PC-3 (cell line): ENCODE measurements at regions not wholly inside any gene's neighbourhood (a gene's known extent, or its start where the extent isn't known, plus 50 kb on each side); places are given as distances from the start of the nearest gene placed in this dataset.
"Not testable (repeated sequence)": the region's sequence is repeated elsewhere in the genome, so short reads cannot be mapped to it uniquely, and the experiment has no call there.

Source experiments
- ATAC-seq: fragments of 200-7000 bp; cut with Tn5 transposase; 2 replicates; pipeline ENCODE4 v1.9.1; 2020; ENCODE audit warnings: mild to moderate bottlenecking, moderate library complexity
- BruUV-seq: library from RNA; stranded (reverse); fragments of 400-500 nt; replicated peaks from 2 replicates; lab custom pipeline; 2021; lab: Mats Ljungman, UMichigan
- CTCF ChIA-PET: fragments of 300-600 bp; sonication (Branson Sonifier 250); formaldehyde crosslinking; loops from one replicate; lab custom pipeline; 2022; ENCODE audit warnings: antibody characterized with exemption; lab: Charles Lee
- POLR2A ChIA-PET: fragments of 300-600 bp; sonication (Branson Sonifier 250); formaldehyde crosslinking; loops from one replicate; lab custom pipeline; 2022; ENCODE audit warnings: antibody characterized with exemption; ENCODE audit not compliant: unreplicated experiment; lab: Charles Lee
- DNase-seq: peaks from one replicate; pipeline ENCODE4 v3.0.0-alpha.2; 2015
- H2AFZ ChIP-seq: fragments of 300-600 bp; sonication (generic); 2 replicates; pipeline ENCODE4 v1.6.0; 2016; ENCODE audit warnings: antibody characterized with exemption, low read length
- H3F3A ChIP-seq: fragments of 300-600 bp; sonication (generic); one replicate; pipeline ENCODE4 v1.6.0; 2017; ENCODE audit warnings: antibody characterized with exemption, low read length, control low read depth, mild to moderate bottlenecking; ENCODE audit not compliant: unreplicated experiment
- H3K27ac ChIP-seq: fragments of 300-600 bp; sonication (generic); 2 replicates; pipeline ENCODE4 v1.5.1; 2016; ENCODE audit warnings: mild to moderate bottlenecking, low read length
- H3K27me3 ChIP-seq: fragments of 300-600 bp; sonication (generic); 2 replicates; pipeline ENCODE4 v1.6.1; 2016; ENCODE audit warnings: low read length, mixed read lengths
- H3K36me3 ChIP-seq: fragments of 300-600 bp; sonication (generic); 2 replicates; pipeline ENCODE4 v1.6.1; 2016; ENCODE audit warnings: low read depth, mixed run types, low read length, mixed read lengths
- H3K4me1 ChIP-seq: fragments of 300-600 bp; sonication (generic); 2 replicates; pipeline ENCODE4 v1.5.1; 2016; ENCODE audit warnings: low read length; ENCODE audit not compliant: insufficient read depth
- H3K4me2 ChIP-seq: fragments of 300-600 bp; sonication (generic); 2 replicates; pipeline ENCODE4 v1.6.0; 2016; ENCODE audit warnings: low read length
- H3K4me3 ChIP-seq: fragments of 300-600 bp; sonication (generic); 2 replicates; pipeline ENCODE4 v1.5.1; 2016; ENCODE audit warnings: mild to moderate bottlenecking, low read length, mixed read lengths
- H3K79me2 ChIP-seq: fragments of 300-600 bp; sonication (generic); 2 replicates; pipeline ENCODE4 v1.6.1; 2017; ENCODE audit warnings: low read length, mixed read lengths
- H3K9ac ChIP-seq: fragments of 300-600 bp; sonication (generic); 2 replicates; pipeline ENCODE4 v1.6.0; 2016; ENCODE audit warnings: mild to moderate bottlenecking, low read length
- H3K9me2 ChIP-seq: fragments of 300-600 bp; sonication (generic); replicated peaks from 2 replicates; pipeline ENCODE4 v1.6.1; 2016; ENCODE audit warnings: mixed run types, low read length, mixed read lengths
- H3K9me3 ChIP-seq: fragments of 300-600 bp; sonication (generic); 2 replicates; pipeline ENCODE4 v1.6.1; 2016; ENCODE audit warnings: low read length, mixed read lengths
- H4K20me1 ChIP-seq: fragments of 300-600 bp; sonication (generic); 2 replicates; pipeline ENCODE4 v1.6.1; 2016; ENCODE audit warnings: low read length, mixed read lengths
- CTCF ChIP-seq: fragments of 300-600 bp; sonication (generic); conservative IDR thresholded peaks from 2 replicates; pipeline ENCODE4 v1.5.1; 2017; ENCODE audit warnings: antibody characterized with exemption, low read depth, mild to moderate bottlenecking, low read length
- EZH2 ChIP-seq: fragments of 300-600 bp; sonication (generic); IDR thresholded peaks from one replicate; pipeline ENCODE4 v1.6.1; 2017; ENCODE audit warnings: antibody characterized with exemption, mild to moderate bottlenecking, low read length; ENCODE audit not compliant: unreplicated experiment
- EZH2phosphoT487 ChIP-seq: fragments of 300-600 bp; sonication (generic); IDR thresholded peaks from 2 replicates; pipeline ENCODE4 v1.6.1; 2018; ENCODE audit warnings: mild to moderate bottlenecking, antibody characterized with exemption, low read length, borderline replicate concordance
- intact Hi-C: fragments of 100-400 bp; cut with micrococcal nuclease; formaldehyde crosslinking; loops from 2 replicates; pipeline ENCODE4 v1.9.0; 2023

- Histone ChIP-seq H3K27ac (no peak overlapping the region), H4K20me1 (no peaks in the 10 kb centered on the region), H3K9ac (no peak overlapping the region), H3F3A (no peaks in the 10 kb centered on the region), H3K27me3 (no peaks in the 10 kb centered on the region), H3K4me1 (no peaks in the 10 kb centered on the region), H3K9me2 (no peaks in the 10 kb centered on the region), H3K4me2 (no peak overlapping the region), H3K4me3 (no peak overlapping the region), H2AFZ (no peak overlapping the region), H3K9me3 (no peaks in the 10 kb centered on the region), H3K79me2 (no peaks in the 10 kb centered on the region), H3K36me3 (no peaks in the 10 kb centered on the region)
- ChIA-PET POLR2A (no interaction called here), CTCF (no interaction called here)
- no TSS peak for BruUV-seq
- TF ChIP-seq CTCF (no peak), EZH2phosphoT487 (no peak), EZH2 (no peak)
- DNase-seq (no peak), ATAC-seq (no peak)
- intact Hi-C loops = no loop called here
Observed at GRCh38 chr16:10261077-10261476, 78.8 kb upstream of the GRIN2A start.

GRCh38 chr16:10261526-10261925 is 79.3 kb upstream of the GRIN2A start:
- H3K4me2 ChIP-seq, ATAC-seq, H3K9me3 ChIP-seq, H3K4me3 ChIP-seq, CTCF ChIA-PET, H3K27me3 ChIP-seq, H2AFZ ChIP-seq, H3K9me2 ChIP-seq, H3K36me3 ChIP-seq, H4K20me1 ChIP-seq, H3K4me1 ChIP-seq, BruUV-seq, H3K79me2 ChIP-seq, H3F3A ChIP-seq, intact Hi-C loops, POLR2A ChIA-PET, DNase-seq, H3K9ac ChIP-seq, H3K27ac ChIP-seq: not testable (repeated sequence)

GRCh38 chr16:10262377-10263132 is 80.3 kb upstream of the GRIN2A start:
- H3K27me3 ChIP-seq = no peaks in the 10 kb centered on the region
- no peak overlapping the region for H3K27ac ChIP-seq
- BruUV-seq = no TSS peak
- H3K4me1 ChIP-seq = no peaks in the 10 kb centered on the region
- H3K36me3 ChIP-seq = no peaks in the 10 kb centered on the region
- H3K4me3 ChIP-seq = no peak overlapping the region
- no peak for TF ChIP-seq EZH2
- TF ChIP-seq CTCF = no peak
- no peak for TF ChIP-seq EZH2phosphoT487
- H3K79me2 ChIP-seq = no peaks in the 10 kb centered on the region
- intact Hi-C loops = no loop called here
- H2AFZ ChIP-seq = no peak overlapping the region
- no peak overlapping the region for H3K4me2 ChIP-seq
- H3K9me3 ChIP-seq = no peaks in the 10 kb centered on the region
- no peak overlapping the region for H3K9ac ChIP-seq
- ChIA-PET CTCF (no interaction called here), POLR2A (no interaction called here)
- H3K9me2 ChIP-seq = no peaks in the 10 kb centered on the region
- no peak for ATAC-seq
- no peak for DNase-seq
- no peaks in the 10 kb centered on the region for H4K20me1 ChIP-seq
- H3F3A ChIP-seq = no peaks in the 10 kb centered on the region
